ENCODE measurements at regions not wholly inside any gene's neighbourhood (a gene's known extent, or its start where the extent isn't known, plus 50 kb on each side); places are given as distances from the start of the nearest gene placed in this dataset.

- H3K4me3 ChIP-seq (ENCODE audit: low read depth, low read length): no peak overlapping the region
- DNase-seq (ENCODE audit: low read depth): no peak
- no peak for TF ChIP-seq CTCF (IDR thresholded peaks at IDR 0.05; ENCODE audit: control insufficient read depth, extremely low read depth, insufficient read depth)
These were observed 906.8 kb upstream of the CITED2 start for GRCh38 chr6:140281236-140281635.

DNA sequence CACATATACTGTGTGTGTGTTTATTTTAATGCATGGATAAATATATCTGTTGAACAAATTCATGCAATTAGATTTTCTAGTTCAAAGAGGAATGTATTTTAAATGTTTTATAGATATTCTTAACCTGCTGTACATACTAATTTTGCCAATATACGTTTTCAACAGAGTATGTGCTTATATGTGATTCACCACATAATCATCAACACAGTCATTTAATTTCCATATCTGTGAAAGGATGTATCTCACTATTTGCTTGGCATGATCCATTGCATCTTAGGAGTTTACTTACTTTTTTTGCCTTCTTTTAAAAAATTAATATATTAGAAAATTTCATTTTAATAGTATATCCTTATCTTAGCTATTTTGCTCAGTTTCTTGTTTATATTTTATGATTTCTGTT lies 902.3 kb upstream of the CITED2 start:
- TF ChIP-seq CTCF (IDR thresholded peaks at IDR 0.05; ENCODE audit: control insufficient read depth, extremely low read depth, insufficient read depth): no peak
- DNase-seq (ENCODE audit: low read depth): no peak
- no peak overlapping the region for H3K4me3 ChIP-seq (ENCODE audit: low read depth, low read length)

DNA sequence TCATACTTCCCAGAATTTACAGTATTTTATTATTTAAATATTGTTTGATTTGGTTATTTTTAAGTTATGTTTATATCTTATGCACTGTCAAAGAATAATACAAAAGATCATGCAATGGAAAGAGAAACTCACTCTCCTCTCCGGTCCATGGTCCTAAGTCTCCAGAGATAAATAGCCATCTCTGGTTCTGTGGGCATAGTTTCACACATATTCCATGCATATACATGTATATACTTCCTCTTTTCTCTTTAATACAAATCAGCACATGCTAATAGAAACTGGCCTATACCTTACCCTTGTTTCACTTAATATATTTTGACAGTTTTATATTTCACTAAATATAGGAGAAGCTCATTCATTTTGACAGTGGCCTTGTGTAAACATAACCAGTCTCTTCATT lies 901.7 kb upstream of the CITED2 start:
- no peak for DNase-seq (ENCODE audit: low read depth)
- no peak for TF ChIP-seq CTCF (IDR thresholded peaks at IDR 0.05; ENCODE audit: control insufficient read depth, extremely low read depth, insufficient read depth)
- H3K4me3 ChIP-seq (ENCODE audit: low read depth, low read length): no peak overlapping the region

GRCh38 chr6:140275725-140276124 lies 901.3 kb upstream of the CITED2 start:
- DNase-seq (ENCODE audit: low read depth): no peak
- TF ChIP-seq CTCF (IDR thresholded peaks at IDR 0.05; ENCODE audit: control insufficient read depth, extremely low read depth, insufficient read depth): no peak
- H3K4me3 ChIP-seq (ENCODE audit: low read depth, low read length): no peak overlapping the region

- DNase-seq (ENCODE audit: low read depth): no peak
- no peak for TF ChIP-seq CTCF (IDR thresholded peaks at IDR 0.05; ENCODE audit: control insufficient read depth, extremely low read depth, insufficient read depth)
- H3K4me3 ChIP-seq (ENCODE audit: low read depth, low read length): no peak overlapping the region
These were observed 900.1 kb upstream of the CITED2 start for GRCh38 chr6:140274548-140274947.

GRCh38 chr6:140271759-140272377 lies 897.4 kb upstream of the CITED2 start:
- no peak overlapping the region for H3K4me3 ChIP-seq (ENCODE audit: low read depth, low read length)
- no peak for TF ChIP-seq CTCF (IDR thresholded peaks at IDR 0.05; ENCODE audit: control insufficient read depth, extremely low read depth, insufficient read depth)
- no peak for DNase-seq (ENCODE audit: low read depth)

GRCh38 chr6:140269591-140270165 lies 895.2 kb upstream of the CITED2 start:
- H3K4me3 ChIP-seq (ENCODE audit: low read depth, low read length): no peak overlapping the region
- no peak for TF ChIP-seq CTCF (IDR thresholded peaks at IDR 0.05; ENCODE audit: control insufficient read depth, extremely low read depth, insufficient read depth)
- no peak for DNase-seq (ENCODE audit: low read depth)
